A549 (cell line): ENCODE measurements at regions not wholly inside any gene's neighbourhood (a gene's known extent, or its start where the extent isn't known, plus 50 kb on each side); places are given as distances from the start of the nearest gene placed in this dataset.

Experiments used
- ATAC-seq, 2 experiments: fragments of 200-7000 bp in 1 of 2; fragments of >200 bp in 1 of 2; cut with Nextera tagmentation in 1 of 2; cut with Tn5 transposase in 1 of 2; 3 replicates each; pipeline versions ENCODE4 v1.8.0 to v1.9.1; 2018 to 2020; ENCODE audit warnings: mild to moderate bottlenecking in 1 of 2, moderate library complexity in 1 of 2
- CTCF ChIA-PET: fragments of 300-600 bp; sonication (Branson Sonifier 250); formaldehyde crosslinking; extraction: SDS; loops from one replicate; lab custom pipeline; 2021; ENCODE audit warnings: antibody characterized with exemption, inconsistent platforms; lab: Yijun Ruan, JAX
- POLR2A ChIA-PET: fragments of 350-600 bp; formaldehyde crosslinking; extraction: SDS; loops from one replicate; lab custom pipeline; 2021; ENCODE audit warnings: antibody characterized with exemption, inconsistent platforms; lab: Yijun Ruan, JAX
- DNase-seq, 2 experiments: peaks; one replicate each; pipeline versions ENCODE4 v3.0.0 to v3.0.0-alpha.2; 2011 to 2016; ENCODE audit warnings: low read depth in 1 of 2, low spot score in 1 of 2
- FAIRE-seq: peaks from 2 replicates; lab custom pipeline; 2011; peaks lifted over from hg19 to GRCh38; lab: Jason Lieb, UNC
- H3K27ac ChIP-seq, 2 experiments: fragments of >200 bp; sonication (Bioruptor Twin); formaldehyde crosslinking; 3 replicates each; pipeline ENCODE4 v1.5.1; 2016 to 2017
- H3K4me1 ChIP-seq: fragments of >200 bp; sonication (Bioruptor Twin); formaldehyde crosslinking; 3 replicates; pipeline ENCODE4 v1.6.1; 2016
- H3K4me2 ChIP-seq: fragments of >200 bp; sonication (Bioruptor Twin); formaldehyde crosslinking; 3 replicates; pipeline ENCODE4 v1.6.1; 2016
- H3K4me3 ChIP-seq: fragments of >200 bp; sonication (Bioruptor Twin); formaldehyde crosslinking; 3 replicates; pipeline ENCODE4 v1.5.1; 2016
- H3K9me3 ChIP-seq: fragments of >200 bp; sonication (Bioruptor Twin); formaldehyde crosslinking; 3 replicates; pipeline ENCODE4 v1.6.1; 2016
- BHLHE40 ChIP-seq: IDR thresholded peaks from 2 replicates; pipeline ENCODE4 v1.6.1; 2012; ENCODE audit warnings: low read depth, low read length, inconsistent platforms
- CBX2 ChIP-seq: fragments of 200-600 bp; sonication (generic); IDR thresholded peaks from 2 replicates; pipeline ENCODE4 v1.6.1; 2016; ENCODE audit warnings: low read depth, mild to moderate bottlenecking, borderline replicate concordance
- EP300 ChIP-seq, 2 experiments: fragments of >200 bp; sonication (Bioruptor Twin); formaldehyde crosslinking; IDR thresholded peaks; 2 replicates in 1 of 2; 3 replicates in 1 of 2; pipeline ENCODE4 v1.6.1; 2016 to 2017
- ESRRA ChIP-seq: fragments of 150-350 bp; IDR thresholded peaks from 2 replicates; pipeline ENCODE4 v1.6.1; 2014; ENCODE audit warnings: mild to moderate bottlenecking, low read length, borderline replicate concordance
- FOSB ChIP-seq: fragments of 250-450 bp; sonication (Bioruptor Pico); IDR thresholded peaks from 2 replicates; pipeline ENCODE4 v1.5.0; 2020; ENCODE audit warnings: mild to moderate bottlenecking, moderate library complexity
- GATA3 ChIP-seq: IDR thresholded peaks from 2 replicates; pipeline ENCODE4 v1.6.1; 2012; ENCODE audit warnings: borderline replicate concordance
- HES2 ChIP-seq: fragments of >200 bp; sonication (Bioruptor Twin); formaldehyde crosslinking; IDR thresholded peaks from 2 replicates; pipeline ENCODE4 v1.6.1; 2016
- HEYL ChIP-seq: fragments of 250-450 bp; sonication (Bioruptor Pico); IDR thresholded peaks from 2 replicates; pipeline ENCODE4 v1.8.0; 2021; ENCODE audit warnings: mild to moderate bottlenecking, moderate library complexity
- HOXB5 ChIP-seq: fragments of 250-450 bp; sonication (Bioruptor Pico); IDR thresholded peaks from 2 replicates; pipeline ENCODE4 v1.5.0; 2020; ENCODE audit warnings: mild to moderate bottlenecking, moderate library complexity
- KDM1A ChIP-seq: fragments of 200-600 bp; sonication (generic); IDR thresholded peaks from 2 replicates; pipeline ENCODE4 v1.6.1; 2016; ENCODE audit warnings: low read depth, mild to moderate bottlenecking
- KDM5A ChIP-seq: fragments of 200-600 bp; sonication (generic); IDR thresholded peaks from 2 replicates; pipeline ENCODE4 v1.6.1; 2016; ENCODE audit warnings: antibody characterized with exemption, mild to moderate bottlenecking
- MAFK ChIP-seq: fragments of 450-650 bp; IDR thresholded peaks from 2 replicates; pipeline ENCODE4 v1.6.1; 2014; ENCODE audit not compliant: partially characterized antibody
- MAZ ChIP-seq: fragments of 150-350 bp; IDR thresholded peaks from 2 replicates; pipeline ENCODE4 v1.6.1; 2014; ENCODE audit warnings: antibody characterized with exemption, low read depth, low read length, borderline replicate concordance
- NPAS2 ChIP-seq: fragments of 250-450 bp; sonication (Bioruptor Pico); IDR thresholded peaks from 2 replicates; pipeline ENCODE4 v1.8.0; 2022; ENCODE audit warnings: mild to moderate bottlenecking, moderate library complexity, borderline replicate concordance
- NR3C1 ChIP-seq: fragments of >200 bp; sonication (Bioruptor Twin); formaldehyde crosslinking; IDR thresholded peaks from 3 replicates; pipeline ENCODE4 v1.6.1; 2017
- POLR2AphosphoS2 ChIP-seq: conservative IDR thresholded peaks from 2 replicates; pipeline ENCODE4 v1.6.1; 2012; ENCODE audit warnings: low read length, improper control_type of control experiment, inconsistent platforms
- RAD21 ChIP-seq, 2 experiments: fragments of >200 bp in 1 of 2; sonication (Bioruptor Twin) in 1 of 2; formaldehyde crosslinking in 1 of 2; IDR thresholded peaks in 1 of 2; conservative IDR thresholded peaks in 1 of 2; 2 replicates in 1 of 2; 3 replicates in 1 of 2; pipeline ENCODE4 v1.6.1; 2012 to 2018; ENCODE audit warnings: inconsistent platforms in 1 of 2
- RARB ChIP-seq: fragments of 250-450 bp; sonication (Bioruptor Pico); IDR thresholded peaks from 2 replicates; pipeline ENCODE4 v1.8.0; 2021; ENCODE audit warnings: mild to moderate bottlenecking, moderate library complexity
- RCOR1 ChIP-seq: fragments of 150-350 bp; IDR thresholded peaks from 2 replicates; pipeline ENCODE4 v1.6.1; 2014; ENCODE audit warnings: antibody characterized with exemption, low read length, low read depth
- REST ChIP-seq: fragments of 200-600 bp; sonication (generic); IDR thresholded peaks from 2 replicates; pipeline ENCODE4 v1.6.1; 2016; ENCODE audit warnings: antibody characterized with exemption, mild to moderate bottlenecking, moderate library complexity
- RFX5 ChIP-seq: fragments of 450-650 bp; IDR thresholded peaks from 2 replicates; pipeline ENCODE4 v1.7.1; 2014; ENCODE audit warnings: antibody characterized with exemption, mild to moderate bottlenecking, moderate library complexity
- RNF2 ChIP-seq: fragments of 200-600 bp; sonication (generic); IDR thresholded peaks from 2 replicates; pipeline ENCODE4 v1.6.1; 2016; ENCODE audit warnings: low read depth, mild to moderate bottlenecking, antibody characterized with exemption, moderate library complexity, borderline replicate concordance
- SREBF2 ChIP-seq: fragments of 450-650 bp; IDR thresholded peaks from 2 replicates; pipeline ENCODE4 v1.6.1; 2014; ENCODE audit warnings: mild to moderate bottlenecking, moderate library complexity
- USF2 ChIP-seq: fragments of 450-650 bp; IDR thresholded peaks from 2 replicates; pipeline ENCODE4 v1.6.1; 2014; ENCODE audit warnings: antibody characterized with exemption
- ZC3H11A ChIP-seq: fragments of 450-650 bp; IDR thresholded peaks from 2 replicates; pipeline ENCODE4 v1.6.1; 2014; ENCODE audit warnings: antibody characterized with exemption, mild to moderate bottlenecking
- ZFP36 ChIP-seq: fragments of 450-650 bp; IDR thresholded peaks from 2 replicates; pipeline ENCODE4 v1.6.1; 2014; ENCODE audit warnings: borderline replicate concordance; ENCODE audit not compliant: partially characterized antibody
- ZSCAN20 ChIP-seq: fragments of 250-450 bp; sonication (Bioruptor Pico); IDR thresholded peaks from 2 replicates; pipeline ENCODE4 v1.8.0; 2022; ENCODE audit warnings: mild to moderate bottlenecking, moderate library complexity
- WGBS: methylation state at CpG from one replicate; pipeline ENCODE4 v1.1.6; 2017; ENCODE audit errors: missing lambda C conversion rate; 5-methylcytosine and 5-hydroxymethylcytosine counted together
- TF ChIP-seq, protein P1 (sequence below): fragments of 250-450 bp; sonication (Bioruptor Pico); IDR thresholded peaks from 2 replicates; pipeline ENCODE4 v1.5.0; 2021; ENCODE audit warnings: mild to moderate bottlenecking, moderate library complexity, borderline replicate concordance

GRCh38 chr11:91756829-91757480 is 467.7 kb upstream of the FAT3 start:
- POLR2A ChIA-PET = no interaction called here
- Histone ChIP-seq H3K4me1 (no peaks in the 10 kb centered on the region), H3K4me3 (no peak overlapping the region), H3K27ac (no peak overlapping the region), H3K9me3 (no peaks in the 10 kb centered on the region), H3K4me2 (no peak overlapping the region)
- FAIRE-seq (no peak), DNase-seq (no peak), ATAC-seq (no peak)
- 74% methylated on average over 1 of the region's 1 CpG for WGBS
- CTCF ChIA-PET = interaction anchor here (1.5 kb wide), 1 partner anchor 68 kb away, joined by 3 read pairs; no protein-coding TSS in a partner anchor
- TF ChIP-seq ESRRA (no peak), USF2 (no peak)

- no peak overlapping the region for H3K27ac ChIP-seq
- ATAC-seq (no peak), FAIRE-seq (no peak), DNase-seq (no peak)
- H3K4me2 ChIP-seq = no peak overlapping the region
- CTCF ChIA-PET = interaction anchor here (1.5 kb wide), 1 partner anchor 67 kb away, joined by 3 read pairs; no protein-coding TSS in a partner anchor
- TF ChIP-seq MAFK (no peak), ZC3H11A (no peak), KDM5A (no peak), RCOR1 (no peak), HES2 (no peak), RFX5 (no peak), POLR2AphosphoS2 (no peak), HEYL (CRISPR knock-in tag) (no peak), NR3C1 (no peak), RARB (CRISPR knock-in tag) (no peak), FOSB (no peak), ZFP36 (no peak), KDM1A (no peak), RNF2 (no peak), EP300 (IDR thresholded peaks at IDR 0.05) (no peak), MAZ (no peak), BHLHE40 (no peak), GATA3 (no peak)
- TF ChIP-seq, protein P1, sequence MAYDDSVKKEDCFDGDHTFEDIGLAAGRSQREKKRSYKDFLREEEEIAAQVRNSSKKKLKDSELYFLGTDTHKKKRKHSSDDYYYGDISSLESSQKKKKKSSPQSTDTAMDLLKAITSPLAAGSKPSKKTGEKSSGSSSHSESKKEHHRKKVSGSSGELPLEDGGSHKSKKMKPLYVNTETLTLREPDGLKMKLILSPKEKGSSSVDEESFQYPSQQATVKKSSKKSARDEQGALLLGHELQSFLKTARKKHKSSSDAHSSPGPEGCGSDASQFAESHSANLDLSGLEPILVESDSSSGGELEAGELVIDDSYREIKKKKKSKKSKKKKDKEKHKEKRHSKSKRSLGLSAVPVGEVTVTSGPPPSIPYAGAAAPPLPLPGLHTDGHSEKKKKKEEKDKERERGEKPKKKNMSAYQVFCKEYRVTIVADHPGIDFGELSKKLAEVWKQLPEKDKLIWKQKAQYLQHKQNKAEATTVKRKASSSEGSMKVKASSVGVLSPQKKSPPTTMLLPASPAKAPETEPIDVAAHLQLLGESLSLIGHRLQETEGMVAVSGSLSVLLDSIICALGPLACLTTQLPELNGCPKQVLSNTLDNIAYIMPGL (CRISPR knock-in tag) = no peak
- WGBS = 45% methylated on average over 2 of the region's 2 CpGs
- H3K4me1 ChIP-seq = no peaks in the 10 kb centered on the region
- no peak overlapping the region for H3K4me3 ChIP-seq
- POLR2A ChIA-PET = no interaction called here
- H3K9me3 ChIP-seq = no peaks in the 10 kb centered on the region
Measured at GRCh38 chr11:91755951-91756707, 468.5 kb upstream of the FAT3 start.

DNA sequence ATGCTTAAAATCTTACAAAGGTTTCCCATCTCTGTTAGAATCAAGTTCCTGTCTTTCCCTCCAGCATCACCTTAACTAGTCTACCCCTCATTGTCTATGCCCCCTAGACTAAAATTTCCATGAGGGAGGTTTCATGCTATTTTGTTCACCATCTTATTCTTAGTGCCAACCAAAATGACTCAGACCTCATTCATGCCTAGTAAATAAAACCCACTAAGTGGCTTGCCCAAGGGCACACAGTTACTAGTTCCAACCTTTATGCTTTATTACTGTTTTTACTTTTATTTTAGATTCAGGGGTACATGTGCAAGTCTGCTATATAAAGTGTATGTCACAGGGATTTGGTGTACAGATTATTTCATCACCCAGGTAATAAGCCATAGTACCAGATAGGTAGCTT is 469.1 kb upstream of the FAT3 start:
- ATAC-seq (no peak), FAIRE-seq (no peak), DNase-seq (no peak)
- Histone ChIP-seq H3K4me3 (no peak overlapping the region), H3K9me3 (no peaks in the 10 kb centered on the region), H3K27ac (no peak overlapping the region), H3K4me2 (no peak overlapping the region), H3K4me1 (no peaks in the 10 kb centered on the region)
- ChIA-PET POLR2A (no interaction called here), CTCF (interaction anchor here (1.5 kb wide), 1 partner anchor 67 kb away, joined by 3 read pairs; no protein-coding TSS in a partner anchor)
- TF ChIP-seq REST (no peak), CBX2 (no peak), NPAS2 (no peak), HOXB5 (CRISPR knock-in tag) (no peak), EP300 (IDR thresholded peaks at IDR 0.05) (no peak), KDM1A (no peak), RFX5 (no peak), KDM5A (no peak), RAD21 (conservative IDR thresholded peaks at IDR 0.05 in 1 of 2, IDR thresholded peaks at IDR 0.05 in 1 of 2) (no peak), FOSB (no peak), ESRRA (no peak), BHLHE40 (no peak), SREBF2 (no peak), ZSCAN20 (CRISPR knock-in tag) (no peak)
